HG02885 (cell line): ENCODE measurements at regions not wholly inside any gene's neighbourhood (a gene's known extent, or its start where the extent isn't known, plus 50 kb on each side); places are given as distances from the start of the nearest gene placed in this dataset.
"Not testable (repeated sequence)": the region's sequence is repeated elsewhere in the genome, so short reads cannot be mapped to it uniquely, and the experiment has no call there.

Experiments
- ATAC-seq: cut with Tn5 transposase; IDR thresholded peaks from one replicate; pipeline ENCODE4 v1.9.1; 2021; ENCODE audit warnings: mild to moderate bottlenecking; ENCODE audit not compliant: unreplicated experiment, poor library complexity

DNA sequence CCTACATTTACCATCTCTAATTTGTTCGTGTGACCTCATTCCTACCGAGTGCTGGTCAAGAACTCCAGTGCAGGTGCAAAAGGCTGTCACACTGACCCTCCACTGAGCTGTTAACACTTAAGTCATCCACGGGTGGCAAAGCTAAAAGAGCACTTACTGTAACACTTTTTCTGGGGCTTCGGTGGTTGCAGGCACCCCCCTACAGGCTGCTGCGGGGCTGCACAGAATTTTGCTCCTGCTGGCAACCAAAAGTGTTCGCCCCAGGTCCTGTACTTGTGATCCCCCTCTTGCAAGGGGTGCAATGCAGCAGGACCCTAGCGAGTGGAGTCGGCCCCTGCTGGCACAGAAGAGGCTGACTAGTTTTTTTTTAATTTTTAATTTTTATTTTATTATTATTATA is 298.9 kb upstream of the CNTNAP2 start:
- no peak for ATAC-seq

DNA sequence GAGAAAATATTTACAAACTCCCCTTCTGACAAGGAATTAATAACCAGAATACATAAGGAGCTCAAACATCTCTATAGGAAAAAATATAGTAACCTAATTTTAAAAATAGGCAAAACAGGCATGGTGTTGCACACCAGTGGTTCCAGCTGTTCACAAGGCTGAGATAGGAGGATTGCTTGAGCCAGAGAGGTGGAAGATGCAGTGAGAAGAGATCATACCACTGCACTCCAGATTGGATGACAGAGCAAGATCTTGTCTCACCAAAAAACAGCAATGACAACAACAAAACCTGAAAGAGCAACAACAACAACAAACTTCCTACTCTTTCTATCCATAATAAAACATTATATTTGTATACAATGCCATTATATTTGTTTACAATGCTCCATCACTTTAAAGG is 304.4 kb upstream of the CNTNAP2 start:
- ATAC-seq, result no peak

DNA sequence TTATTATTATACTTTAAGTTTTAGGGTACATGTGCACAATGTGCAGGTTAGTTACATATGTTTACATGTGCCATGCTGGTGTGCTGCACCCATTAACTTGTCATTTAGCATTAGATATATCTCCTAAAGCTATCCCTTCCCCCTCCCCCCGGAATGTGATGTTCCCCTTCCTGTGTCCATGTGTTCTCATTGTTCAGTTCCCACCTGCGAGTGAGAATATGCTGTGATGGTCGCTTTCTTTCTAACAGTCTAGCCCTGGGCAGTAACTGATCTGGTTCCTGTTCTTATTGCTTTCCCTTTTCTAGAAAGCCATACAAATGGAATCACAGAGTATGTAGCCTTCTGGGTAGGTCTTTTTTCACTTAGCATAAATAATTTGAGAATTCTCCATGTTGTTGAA is 311.1 kb upstream of the CNTNAP2 start:
- not testable (repeated sequence) for ATAC-seq

DNA sequence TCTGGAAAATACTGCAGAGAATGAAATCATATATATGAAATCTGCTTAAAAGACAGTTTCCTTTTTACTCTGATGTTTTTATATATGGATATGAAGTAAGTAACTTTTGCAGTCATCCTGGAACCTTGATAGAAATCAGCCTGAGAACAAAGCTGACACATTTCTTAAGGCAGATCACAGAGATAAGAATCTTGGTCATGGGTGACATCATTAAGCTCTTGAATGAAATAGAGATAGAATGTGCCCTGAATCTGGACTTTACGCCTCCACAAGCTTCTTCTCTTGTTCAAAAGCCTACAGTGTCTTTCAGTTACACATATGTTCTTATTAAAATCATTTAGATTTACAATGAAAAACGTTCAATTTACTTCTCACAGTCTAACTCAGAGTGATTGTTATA is 319.1 kb upstream of the CNTNAP2 start:
- ATAC-seq, result no peak

DNA sequence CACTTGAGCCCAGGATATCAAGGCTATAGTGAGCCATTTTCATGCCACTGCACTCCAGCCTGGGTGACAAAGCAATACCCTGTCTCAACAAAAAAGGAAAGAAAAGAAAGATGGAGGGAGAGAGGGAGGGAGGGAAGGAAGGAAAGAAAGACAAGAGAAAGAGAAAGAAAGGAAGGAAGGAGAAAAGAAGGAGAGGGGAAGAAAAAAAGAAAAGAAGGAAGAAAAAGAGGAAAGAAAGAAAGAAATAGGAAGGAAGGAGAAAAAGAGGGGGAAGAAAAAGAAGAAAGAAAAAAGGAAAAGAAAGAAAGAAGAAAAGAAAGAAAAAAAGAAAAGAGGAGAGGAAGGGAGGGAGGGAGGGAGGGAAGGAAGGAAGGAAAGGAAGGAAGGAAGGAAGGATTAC is 321.5 kb upstream of the CNTNAP2 start:
- ATAC-seq, result no peak

DNA sequence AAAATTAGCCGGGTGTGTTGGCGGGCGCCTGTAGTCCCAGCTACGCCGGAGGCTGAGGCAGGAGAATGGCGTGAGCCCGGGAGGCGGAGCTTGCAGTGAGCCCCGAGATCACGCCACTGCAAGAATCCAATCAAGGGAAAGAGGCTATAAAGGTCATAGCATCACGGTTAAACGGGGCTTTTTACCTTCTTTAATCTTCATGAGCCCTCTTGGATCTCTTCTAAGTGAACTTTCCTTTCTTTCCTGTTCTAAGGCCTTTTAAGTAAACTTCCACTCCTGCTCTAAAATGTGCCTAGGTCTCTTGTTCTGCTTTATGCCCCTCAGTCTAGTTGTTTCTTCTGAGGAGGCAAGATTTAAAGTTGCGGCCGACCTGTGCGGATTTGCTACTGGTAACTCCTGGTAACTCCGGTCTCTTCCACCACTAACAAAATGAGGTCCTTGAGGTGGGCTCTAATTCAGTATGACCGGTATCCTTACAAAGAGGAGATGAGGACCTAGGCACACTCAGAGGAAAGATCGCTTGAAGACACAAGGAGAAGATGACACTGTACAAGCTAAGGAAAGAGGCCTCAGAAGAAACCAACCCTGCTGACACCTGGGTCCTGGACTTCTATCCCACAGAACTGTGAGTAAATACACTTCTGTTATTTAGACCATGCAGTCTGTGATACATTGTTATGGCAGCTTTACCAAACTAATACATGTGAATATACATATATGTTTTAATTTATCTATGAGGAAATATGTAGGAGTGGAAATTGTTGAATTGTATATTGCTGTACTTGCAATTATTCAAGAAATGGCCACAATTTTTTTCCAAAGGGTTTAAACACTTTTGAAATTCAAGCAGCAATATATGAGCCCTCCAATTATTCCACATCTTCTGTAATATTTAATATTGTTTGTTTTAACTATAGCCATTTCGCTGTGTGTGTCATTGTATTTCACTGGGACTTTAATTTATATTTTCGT is 331.5 kb upstream of the CNTNAP2 start:
- no peak for ATAC-seq

DNA sequence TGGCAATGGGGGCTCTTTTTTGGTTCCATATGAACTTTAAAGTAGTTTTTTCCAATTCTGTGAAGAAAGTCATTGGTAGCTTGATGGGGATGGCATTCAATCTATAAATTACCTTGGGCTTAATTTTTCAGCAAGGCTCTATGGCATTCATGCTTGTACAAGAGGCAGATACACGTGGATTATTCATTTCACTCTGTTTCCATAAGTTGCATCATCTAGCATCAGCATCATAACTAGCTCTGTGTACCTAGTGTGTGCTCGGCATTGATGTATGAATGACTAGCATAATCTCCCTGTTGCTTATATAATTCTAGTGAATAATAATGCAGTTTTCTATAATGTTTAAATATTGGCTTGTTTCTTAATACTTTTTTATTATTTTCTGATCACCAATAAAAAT is 335.2 kb upstream of the CNTNAP2 start:
- ATAC-seq, result not testable (repeated sequence)

DNA sequence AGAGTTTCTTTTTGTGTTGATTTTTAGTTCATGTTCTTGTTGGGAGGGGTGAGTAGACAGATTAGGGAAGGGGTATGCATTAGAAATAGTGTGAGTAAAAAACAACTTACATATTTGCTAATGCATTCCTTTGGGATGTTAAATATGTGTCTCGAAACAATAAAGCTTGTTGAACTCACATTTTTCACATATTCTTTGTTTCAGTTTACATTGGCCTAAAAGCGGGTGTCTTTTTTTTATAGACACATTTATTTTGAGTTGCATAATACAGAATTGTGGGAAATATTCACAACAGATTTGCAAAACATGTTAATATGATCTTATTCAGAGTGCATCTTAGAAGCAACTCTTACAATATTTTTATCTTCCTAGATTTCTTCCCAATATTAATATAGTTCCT is 337.5 kb upstream of the CNTNAP2 start:
- ATAC-seq, result no peak

DNA sequence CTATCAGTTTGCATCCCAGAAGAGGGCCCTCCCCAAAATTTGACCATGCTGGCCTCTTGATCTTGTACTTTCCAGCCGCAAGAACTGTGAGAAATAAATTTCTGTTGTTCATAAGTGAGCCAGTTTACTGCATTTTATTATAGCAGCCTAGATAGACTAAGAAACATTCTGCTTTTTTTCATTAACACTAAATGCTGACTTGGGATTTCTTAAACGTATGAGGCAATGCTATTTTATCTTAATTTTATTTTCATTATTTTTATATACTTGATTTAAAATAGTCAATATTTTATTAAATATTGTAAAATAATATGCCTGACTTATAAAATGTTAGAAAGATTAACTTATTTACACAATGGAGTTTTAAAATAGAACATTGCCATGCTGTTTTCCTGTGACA is 341.8 kb upstream of the CNTNAP2 start:
- ATAC-seq, result no peak

DNA sequence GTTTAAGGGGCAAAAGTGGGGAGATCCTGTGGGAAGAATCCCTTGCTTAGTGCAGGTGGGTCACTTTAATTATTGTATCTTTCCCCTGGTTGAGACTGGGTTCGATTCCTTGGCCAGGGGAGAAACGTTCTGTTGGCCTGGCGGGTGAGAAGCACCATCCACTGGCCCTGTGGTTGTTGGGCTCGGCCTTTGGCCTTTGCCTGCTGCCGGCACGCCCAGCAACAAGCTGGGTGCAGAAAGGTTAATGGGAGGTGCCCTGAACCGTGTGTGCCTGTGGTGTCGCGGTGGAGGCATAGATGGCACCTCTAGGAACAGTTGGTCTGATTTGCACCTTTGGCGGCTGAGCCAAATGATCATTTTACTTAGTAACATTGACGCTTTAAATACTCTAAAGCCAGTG is 363.6 kb upstream of the CNTNAP2 start:
- no peak for ATAC-seq

DNA sequence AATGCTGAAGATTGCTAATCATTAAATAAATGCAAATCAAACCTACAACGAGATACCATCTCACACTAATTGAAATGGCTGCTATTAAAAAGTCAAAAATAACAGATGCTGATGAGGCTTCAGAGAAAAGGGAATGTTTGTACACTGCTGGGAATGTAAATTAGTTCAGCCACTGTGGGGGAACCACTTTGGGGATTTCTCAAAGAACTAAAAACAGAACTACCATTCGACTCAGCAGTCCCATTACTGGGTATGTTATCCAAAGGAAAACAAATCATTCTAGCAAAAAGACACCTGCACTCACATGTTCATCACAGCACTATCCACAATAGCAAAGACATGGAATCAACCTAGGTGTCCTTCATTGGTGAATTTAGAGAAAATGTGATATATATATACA is 379.0 kb upstream of the CNTNAP2 start:
- no peak for ATAC-seq

DNA sequence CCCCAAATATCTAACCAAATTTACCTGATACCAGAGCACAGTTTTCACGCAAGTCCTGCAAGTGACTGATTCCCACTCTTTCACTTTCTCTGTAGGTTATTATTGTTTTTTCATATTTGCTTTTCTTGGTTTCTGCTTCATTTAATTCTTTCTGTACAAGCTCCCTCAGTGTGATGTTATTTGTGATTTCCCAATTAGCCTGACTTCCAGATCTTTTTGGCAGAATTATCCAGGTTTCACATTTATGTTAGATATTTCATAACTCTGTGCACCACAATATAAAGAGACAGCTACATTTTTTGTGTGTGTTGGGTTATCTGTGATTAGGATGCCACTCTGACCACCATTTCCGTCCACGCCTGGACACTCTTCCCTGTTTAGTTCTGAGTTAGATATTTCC is 381.5 kb upstream of the CNTNAP2 start:
- no peak for ATAC-seq

DNA sequence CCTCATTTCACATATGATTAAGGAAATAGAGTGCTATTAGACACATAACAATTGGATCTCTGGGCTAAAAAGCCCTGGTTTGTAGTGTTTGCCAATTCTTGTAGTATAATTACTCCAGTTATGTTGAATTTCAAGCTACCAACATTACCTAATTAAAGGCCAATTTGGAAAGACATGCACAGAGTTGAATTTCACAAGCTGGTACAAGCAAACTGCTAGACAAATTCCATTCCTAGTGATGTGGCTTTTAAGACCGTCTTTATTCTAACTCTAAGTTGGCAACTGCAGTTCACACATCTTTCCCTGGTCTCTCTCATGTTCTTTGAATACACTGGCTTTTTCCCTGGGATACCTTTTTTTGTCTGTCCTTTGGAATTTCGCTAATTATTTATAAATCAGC is 384.1 kb upstream of the CNTNAP2 start:
- ATAC-seq, result no peak

DNA sequence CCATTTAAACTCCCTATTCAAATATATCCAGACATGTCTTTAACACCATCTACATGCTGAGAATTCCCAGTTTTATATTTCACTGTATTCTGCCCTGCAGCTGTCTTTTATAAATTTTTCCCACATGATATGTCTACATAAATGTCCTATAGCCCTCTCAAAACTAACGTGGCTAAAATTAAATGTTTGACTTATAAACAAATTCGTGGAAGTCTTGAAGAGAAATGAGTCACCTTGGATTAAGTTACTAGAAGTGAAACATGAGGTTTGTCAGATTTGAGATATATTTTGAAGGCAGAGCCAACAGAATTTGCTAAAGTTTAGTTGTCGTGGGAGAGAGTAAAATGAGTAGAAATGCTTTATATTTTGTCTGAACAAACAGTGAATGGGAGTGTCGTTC is 386.9 kb upstream of the CNTNAP2 start:
- no peak for ATAC-seq

DNA sequence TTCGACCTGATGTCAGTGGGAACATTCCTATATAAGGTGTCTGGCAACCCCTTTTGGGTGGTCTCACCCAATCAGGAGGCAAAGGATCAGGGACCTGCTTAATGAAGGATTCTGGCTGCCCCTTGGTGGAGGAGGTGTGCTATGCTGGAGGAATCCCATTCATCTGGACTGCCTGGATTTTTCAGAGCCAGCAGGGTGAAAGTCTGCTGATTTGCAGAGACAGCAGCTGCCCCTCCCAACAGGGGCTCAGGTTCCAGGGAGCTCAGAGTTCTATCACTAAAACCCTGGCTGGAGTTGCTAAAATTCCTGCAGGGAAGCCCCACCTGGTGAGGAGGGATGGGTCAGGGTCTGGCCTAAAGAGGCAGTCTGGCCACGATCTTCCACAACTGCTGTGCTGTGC is 398.5 kb upstream of the CNTNAP2 start:
- no peak for ATAC-seq

DNA sequence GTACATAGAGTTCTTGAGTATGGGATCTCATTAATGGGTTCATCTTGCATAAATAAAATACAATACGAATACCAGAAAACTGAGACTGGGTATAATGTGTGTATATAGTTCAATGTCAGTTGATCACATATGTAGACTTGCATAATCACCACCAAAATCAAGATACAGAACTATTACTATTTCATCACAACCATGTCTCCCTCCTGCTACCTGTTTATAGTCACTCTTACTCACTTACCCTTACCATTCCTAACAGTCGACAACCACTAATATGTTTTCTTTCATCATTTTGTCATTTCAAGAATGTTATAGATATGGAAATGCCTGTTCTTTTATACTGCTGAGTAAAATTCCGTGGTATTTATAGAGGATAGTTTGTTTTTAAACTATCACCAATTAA is 416.1 kb upstream of the CNTNAP2 start:
- no peak for ATAC-seq

DNA sequence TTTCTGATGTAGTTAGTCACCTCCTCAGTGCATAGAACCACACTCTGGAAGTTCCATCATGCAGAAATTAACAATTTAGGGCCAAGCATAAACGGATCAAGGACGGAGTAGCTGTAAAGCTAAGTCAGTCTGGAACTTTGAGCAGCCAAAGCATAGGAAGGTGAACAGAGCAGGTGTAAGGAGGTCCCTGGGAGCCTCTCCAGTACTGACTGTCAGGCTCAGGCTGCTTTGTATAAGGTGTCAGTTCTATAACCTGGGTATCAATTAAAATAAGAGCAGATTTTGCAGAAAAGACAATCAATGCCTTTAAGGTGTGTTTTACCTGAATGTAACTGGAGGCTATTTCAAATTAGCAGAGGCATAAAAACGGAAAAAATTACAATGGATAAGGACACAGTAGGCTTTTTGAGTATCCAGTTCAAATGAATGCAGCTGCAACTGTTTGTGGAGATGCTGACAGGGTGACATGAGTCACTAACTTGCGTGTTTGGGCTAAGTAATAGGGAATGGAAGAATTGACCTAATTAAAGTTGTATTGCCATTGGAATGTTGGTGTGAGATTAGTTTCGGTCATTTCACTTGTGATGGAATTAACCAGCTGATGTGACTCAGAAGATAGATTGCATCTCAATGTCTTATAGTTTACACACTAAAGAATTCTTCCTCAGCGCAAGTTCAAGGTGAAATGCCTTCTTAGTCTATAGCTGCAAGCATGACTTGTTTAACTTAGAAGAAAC is 417.9 kb upstream of the CNTNAP2 start:
- ATAC-seq, result no peak

DNA sequence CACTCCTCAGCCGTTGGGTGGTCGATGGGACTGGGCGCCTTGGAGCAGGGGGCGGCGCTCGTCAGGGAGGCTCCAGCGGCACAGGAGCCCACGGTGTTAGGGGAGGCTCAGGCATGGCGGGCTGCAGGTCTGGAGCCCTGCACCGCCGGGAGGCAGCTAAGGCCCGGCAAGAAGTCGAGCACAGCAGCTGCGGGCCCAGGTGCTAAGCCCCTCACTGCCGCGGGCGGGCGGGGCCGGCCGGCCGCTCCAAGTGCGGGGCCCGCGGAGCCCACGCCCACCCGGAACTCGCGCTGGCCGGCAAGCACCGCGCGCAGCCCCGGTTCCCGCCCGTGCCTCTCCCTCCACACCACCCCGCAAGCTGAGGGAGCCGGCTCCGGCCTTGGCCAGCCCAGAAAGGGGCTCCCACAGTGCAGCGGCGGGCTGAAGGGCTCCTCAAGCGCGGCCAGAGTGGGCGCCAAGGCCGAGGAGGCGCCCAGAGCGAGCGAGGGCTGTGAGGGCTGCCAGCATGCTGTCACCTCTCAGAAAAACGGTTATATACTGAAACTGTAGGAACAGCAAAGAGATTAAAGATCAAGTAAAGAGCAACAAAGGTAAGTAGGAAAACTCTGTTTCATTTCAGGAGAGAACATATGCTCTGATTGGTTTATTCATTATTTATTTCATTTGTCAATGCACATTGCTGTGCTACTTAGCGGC is 419.0 kb upstream of the CNTNAP2 start:
- not testable (repeated sequence) for ATAC-seq

DNA sequence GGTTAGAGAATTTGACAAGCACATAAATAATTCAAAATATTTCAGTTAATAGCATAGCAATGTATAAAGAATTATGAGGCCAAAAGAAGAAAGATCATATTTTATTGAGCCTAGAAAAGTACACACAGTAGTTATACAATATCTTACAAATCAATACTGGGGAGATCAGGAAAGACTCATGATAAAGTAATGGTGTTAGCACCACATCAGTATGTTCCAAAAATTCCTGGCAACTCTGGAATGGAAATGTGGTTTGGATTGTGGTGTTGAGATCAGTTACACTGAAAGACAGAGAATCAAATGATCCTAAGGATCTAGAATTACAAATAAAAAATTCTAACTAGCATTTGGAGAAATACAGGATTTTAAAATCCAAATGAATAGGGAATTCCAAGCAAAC is 420.5 kb upstream of the CNTNAP2 start:
- ATAC-seq, result no peak

DNA sequence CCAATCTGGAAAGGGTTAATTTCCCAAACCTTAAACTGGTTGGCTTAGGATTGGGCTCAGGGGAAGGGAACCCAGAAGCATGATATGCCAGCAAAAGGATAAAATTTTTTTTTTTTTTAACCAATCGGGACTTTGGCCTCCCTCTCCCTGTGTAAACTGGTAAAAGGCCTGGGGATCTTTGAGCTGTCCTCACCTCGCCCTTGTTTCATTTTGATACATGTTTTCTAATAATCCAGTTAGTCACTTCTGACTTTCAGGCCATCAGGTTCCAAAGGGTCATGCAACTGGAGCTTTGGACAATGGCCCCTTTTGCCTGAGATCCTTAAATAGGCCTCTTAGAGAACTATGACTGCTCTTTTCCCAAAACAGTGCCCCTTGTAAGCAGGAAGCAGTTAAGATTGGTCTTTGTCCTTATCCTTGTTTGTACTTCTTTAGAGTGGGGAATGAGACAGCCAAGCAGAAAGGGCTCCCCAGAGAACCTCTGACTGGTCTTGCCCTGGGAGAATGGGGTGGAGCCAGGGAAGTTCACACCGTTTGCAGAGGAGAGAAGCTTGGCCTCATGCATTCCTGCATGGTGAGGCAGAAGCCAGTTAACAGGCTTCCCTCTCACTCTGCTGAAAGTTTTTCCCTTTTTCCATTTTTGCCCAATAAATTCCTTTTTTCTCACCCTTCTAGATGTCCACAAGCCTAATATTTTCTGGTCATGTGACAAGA is 424.2 kb upstream of the CNTNAP2 start:
- ATAC-seq, result no peak
